Neural crest cell (in vitro differentiated cells): ENCODE measurements at regions not wholly inside any gene's neighbourhood (a gene's known extent, or its start where the extent isn't known, plus 50 kb on each side); places are given as distances from the start of the nearest gene placed in this dataset.

ENCODE experiments used
- DNase-seq: peaks from one replicate; pipeline ENCODE4 v3.0.0; 2021; ENCODE audit warnings: low read depth, mixed read lengths, low spot score
- H3K27ac Mint-ChIP-seq: one replicate; pipeline ENCODE4 v1.8.0; 2021; ENCODE audit warnings: mild to moderate bottlenecking, mixed read lengths; ENCODE audit not compliant: unreplicated experiment
- H3K27me3 Mint-ChIP-seq: 2 replicates; pipeline ENCODE4 v1.8.0; 2021; ENCODE audit warnings: low read depth, mild to moderate bottlenecking, mixed read lengths
- H3K36me3 Mint-ChIP-seq: 2 replicates; pipeline ENCODE4 v1.8.0; 2021; ENCODE audit warnings: low read depth, mild to moderate bottlenecking, mixed read lengths
- H3K4me1 Mint-ChIP-seq: 2 replicates; pipeline ENCODE4 v1.8.0; 2021; ENCODE audit warnings: mixed read lengths
- H3K4me3 Mint-ChIP-seq: one replicate; pipeline ENCODE4 v1.8.0; 2021; ENCODE audit warnings: mild to moderate bottlenecking, mixed read lengths
- H3K9me3 Mint-ChIP-seq: 2 replicates; pipeline ENCODE4 v1.8.0; 2021; ENCODE audit warnings: mixed read lengths
- CTCF ChIP-seq: fragments of 200-600 bp; sonication (generic); conservative IDR thresholded peaks from 2 replicates; pipeline ENCODE4 v1.5.0; 2021; ENCODE audit warnings: antibody characterized with exemption, mild to moderate bottlenecking

GRCh38 chrX:81577028-81577427 is 375.1 kb downstream of the SH3BGRL start:
- Mint-ChIP-seq H3K4me1 (no peaks in the 10 kb centered on the region), H3K4me3 (no peak overlapping the region), H3K9me3 (peaks cover 17% of the 10 kb centered on the region), H3K27me3 (no peaks in the 10 kb centered on the region), H3K36me3 (no peaks in the 10 kb centered on the region), H3K27ac (no peak overlapping the region)
- no peak for TF ChIP-seq CTCF
- no peak for DNase-seq

DNA sequence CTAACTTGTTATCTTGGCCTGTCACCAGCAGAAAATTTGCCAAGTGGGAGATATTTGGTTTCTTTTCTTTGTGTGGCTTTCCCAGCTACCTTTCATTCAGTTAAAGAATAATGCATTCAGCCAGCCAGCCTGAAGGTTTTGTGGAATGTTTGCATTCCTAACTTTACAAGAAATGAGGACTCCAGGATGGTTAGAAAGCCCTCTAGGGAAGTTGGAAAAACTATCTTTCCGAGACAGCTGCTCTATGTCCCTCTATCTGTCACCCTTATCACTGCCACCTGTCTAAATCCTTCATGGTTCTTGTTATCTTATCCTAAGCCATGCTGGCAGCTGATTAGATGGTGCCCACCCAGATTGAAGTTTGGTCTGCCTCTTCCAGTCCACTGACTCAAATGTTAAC is 384.2 kb downstream of the SH3BGRL start:
- Mint-ChIP-seq H3K27ac (no peak overlapping the region), H3K27me3 (no peaks in the 10 kb centered on the region), H3K4me3 (no peak overlapping the region), H3K9me3 (peaks cover 11% of the 10 kb centered on the region), H3K36me3 (no peaks in the 10 kb centered on the region), H3K4me1 (no peaks in the 10 kb centered on the region)
- TF ChIP-seq CTCF = no peak
- DNase-seq = no peak

DNA sequence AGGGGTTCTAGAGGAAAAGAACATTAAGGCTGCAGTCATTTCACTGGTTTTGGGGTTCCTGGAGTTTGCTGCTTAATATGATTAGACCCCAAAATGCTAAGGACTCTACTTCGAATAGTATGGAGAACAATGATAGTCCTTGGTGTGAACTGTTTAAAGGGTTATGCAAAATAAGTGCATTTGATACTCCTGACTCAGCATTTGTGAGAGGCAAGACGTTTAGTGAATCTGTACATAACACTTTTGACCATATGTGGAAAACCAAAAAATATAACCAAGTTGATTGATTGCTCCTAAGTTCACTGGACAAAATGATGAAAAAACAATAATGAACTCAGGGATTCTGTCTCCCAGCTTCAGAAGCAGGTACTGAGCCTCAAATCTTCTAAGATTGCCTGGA is 414.1 kb downstream of the SH3BGRL start:
- Mint-ChIP-seq H3K9me3 (peaks cover 28% of the 10 kb centered on the region), H3K27me3 (no peaks in the 10 kb centered on the region), H3K36me3 (no peaks in the 10 kb centered on the region), H3K4me3 (no peak overlapping the region), H3K27ac (no peak overlapping the region), H3K4me1 (no peaks in the 10 kb centered on the region)
- DNase-seq = no peak
- TF ChIP-seq CTCF = no peak

DNA sequence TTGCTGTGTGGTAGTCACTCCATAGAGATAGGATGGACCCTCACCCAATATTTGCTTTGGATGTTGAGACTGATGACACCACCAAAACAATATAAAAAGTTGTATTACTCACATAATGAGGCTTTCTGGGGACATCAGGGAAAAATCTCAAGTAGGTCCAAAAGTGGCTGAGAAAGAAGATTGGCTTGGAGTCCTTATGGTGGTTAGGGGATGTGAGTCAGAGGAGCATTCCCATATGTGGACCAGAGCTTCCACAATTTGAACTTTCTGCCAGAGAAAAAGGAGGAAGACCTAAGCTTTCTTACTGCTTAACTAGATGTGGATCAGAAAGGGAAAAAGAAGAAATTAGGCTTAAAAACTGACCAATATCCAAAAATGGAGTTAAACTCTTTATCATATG is 460.5 kb downstream of the SH3BGRL start:
- no peak for DNase-seq
- no peak overlapping the region for H3K27ac Mint-ChIP-seq
- H3K4me3 Mint-ChIP-seq = no peak overlapping the region
- no peaks in the 10 kb centered on the region for H3K4me1 Mint-ChIP-seq
- no peaks in the 10 kb centered on the region for H3K36me3 Mint-ChIP-seq
- H3K27me3 Mint-ChIP-seq = no peaks in the 10 kb centered on the region
- H3K9me3 Mint-ChIP-seq = peaks cover 2% of the 10 kb centered on the region
- TF ChIP-seq CTCF = no peak

GRCh38 chrX:81708487-81708886 is 506.6 kb downstream of the SH3BGRL start:
- Mint-ChIP-seq H3K9me3 (peaks cover 5% of the 10 kb centered on the region), H3K4me1 (no peaks in the 10 kb centered on the region), H3K27me3 (no peaks in the 10 kb centered on the region), H3K4me3 (no peak overlapping the region), H3K36me3 (no peaks in the 10 kb centered on the region), H3K27ac (no peak overlapping the region)
- TF ChIP-seq CTCF = no peak
- DNase-seq = no peak

GRCh38 chrX:81728622-81729021 is 526.7 kb downstream of the SH3BGRL start:
- Mint-ChIP-seq H3K9me3 (peaks cover 35% of the 10 kb centered on the region), H3K36me3 (peaks cover 21% of the 10 kb centered on the region), H3K4me1 (no peaks in the 10 kb centered on the region), H3K4me3 (no peak overlapping the region), H3K27ac (no peak overlapping the region), H3K27me3 (no peaks in the 10 kb centered on the region)
- TF ChIP-seq CTCF = no peak
- DNase-seq = no peak
